T-helper 1 cell (primary cell): ENCODE measurements at regions not wholly inside any gene's neighbourhood (a gene's known extent, or its start where the extent isn't known, plus 50 kb on each side); places are given as distances from the start of the nearest gene placed in this dataset.

Source experiments
- DNase-seq, 5 donors: peaks; one replicate each; pipeline ENCODE4 v3.0.0-alpha.2; 2012 to 2020

GRCh38 chr3:34196914-34197313 lies 398.5 kb downstream of the PDCD6IP start:
- no peak for DNase-seq

GRCh38 chr3:34198309-34198708 lies 399.9 kb downstream of the PDCD6IP start:
- no peak for DNase-seq

GRCh38 chr3:34200576-34200975 lies 402.1 kb downstream of the PDCD6IP start:
- no peak for DNase-seq

- DNase-seq = no peak
Observed at GRCh38 chr3:34202975-34203374, 404.5 kb downstream of the PDCD6IP start.

GRCh38 chr3:34203386-34203785 lies 405.0 kb downstream of the PDCD6IP start:
- DNase-seq = no peak

GRCh38 chr3:34207002-34207401 lies 408.6 kb downstream of the PDCD6IP start:
- no peak for DNase-seq

- DNase-seq = no peak
Observed at GRCh38 chr3:34207806-34208205, 409.4 kb downstream of the PDCD6IP start.

GRCh38 chr3:34212175-34212574 lies 413.7 kb downstream of the PDCD6IP start:
- no peak for DNase-seq

- DNase-seq = no peak
Observed at GRCh38 chr3:34212656-34213055, 414.2 kb downstream of the PDCD6IP start.

- DNase-seq = no peak
Observed at GRCh38 chr3:34213478-34213877, 415.0 kb downstream of the PDCD6IP start.

GRCh38 chr3:34216711-34217335 lies 418.4 kb downstream of the PDCD6IP start:
- DNase-seq = no peak

- DNase-seq = no peak
Observed at GRCh38 chr3:34218706-34219385, 420.4 kb downstream of the PDCD6IP start.

- DNase-seq = no peak
Observed at GRCh38 chr3:34219556-34219955, 421.1 kb downstream of the PDCD6IP start.

GRCh38 chr3:34225821-34226366 lies 427.5 kb downstream of the PDCD6IP start:
- DNase-seq = no peak

- DNase-seq = no peak
Observed at GRCh38 chr3:34229876-34230275, 431.4 kb downstream of the PDCD6IP start.

- DNase-seq = no peak
Observed at GRCh38 chr3:34235096-34235495, 436.7 kb downstream of the PDCD6IP start.

- DNase-seq = no peak
Observed at GRCh38 chr3:34237946-34238345, 439.5 kb downstream of the PDCD6IP start.

- DNase-seq = no peak
Observed at GRCh38 chr3:34238407-34238806, 440.0 kb downstream of the PDCD6IP start.

- no peak for DNase-seq
Observed at GRCh38 chr3:34239287-34239686, 440.9 kb downstream of the PDCD6IP start.

GRCh38 chr3:34239875-34240274 lies 441.4 kb downstream of the PDCD6IP start:
- DNase-seq = no peak

GRCh38 chr3:34247401-34247800 lies 449.0 kb downstream of the PDCD6IP start:
- no peak for DNase-seq

- DNase-seq = no peak
Observed at GRCh38 chr3:34248352-34248751, 449.9 kb downstream of the PDCD6IP start.

- DNase-seq = no peak
Observed at GRCh38 chr3:34254285-34254684, 455.9 kb downstream of the PDCD6IP start.

GRCh38 chr3:34256021-34256420 lies 457.6 kb downstream of the PDCD6IP start:
- no peak for DNase-seq
